Activated CD8-positive, alpha-beta T cell treated with anti-CD3 and anti-CD28 coated beads for 36 hours (primary cell): ENCODE measurements at regions not wholly inside any gene's neighbourhood (a gene's known extent, or its start where the extent isn't known, plus 50 kb on each side); places are given as distances from the start of the nearest gene placed in this dataset.

Experiments used
- ATAC-seq: fragments of 200-7000 bp; cut with Tn5 transposase; one replicate; pipeline ENCODE4 v1.10.0; 2021; ENCODE audit warnings: mild to moderate bottlenecking, moderate library complexity
- CTCF ChIA-PET: fragments of 350-600 bp; sonication (Branson Sonifier 250); formaldehyde crosslinking; loops from one replicate; lab custom pipeline; 2021; ENCODE audit warnings: antibody characterized with exemption; lab: Charles Lee
- POLR2A ChIA-PET: fragments of 350-600 bp; sonication (Branson Sonifier 250); formaldehyde crosslinking; loops from one replicate; lab custom pipeline; 2021; ENCODE audit warnings: antibody characterized with exemption; lab: Charles Lee
- DNase-seq: peaks from one replicate; pipeline ENCODE4 v3.0.0-alpha.2; 2020
- H3K27ac Mint-ChIP-seq: one replicate; pipeline ENCODE4 v1.8.0; 2021; ENCODE audit warnings: mild to moderate bottlenecking, mixed read lengths
- H3K27me3 Mint-ChIP-seq: one replicate; pipeline ENCODE4 v1.8.0; 2021; ENCODE audit warnings: mixed read lengths
- H3K36me3 Mint-ChIP-seq: one replicate; pipeline ENCODE4 v1.8.0; 2021; ENCODE audit warnings: low read depth, mixed read lengths
- H3K4me1 Mint-ChIP-seq: one replicate; pipeline ENCODE4 v1.8.0; 2021; ENCODE audit warnings: low read depth, mixed read lengths
- H3K4me3 Mint-ChIP-seq: one replicate; pipeline ENCODE4 v1.8.0; 2021; ENCODE audit warnings: mild to moderate bottlenecking, moderate library complexity, mixed read lengths
- H3K9me3 Mint-ChIP-seq: one replicate; pipeline ENCODE4 v1.8.0; 2021; ENCODE audit warnings: mixed read lengths
- CTCF ChIP-seq: fragments of 200-600 bp; IDR thresholded peaks from one replicate; pipeline ENCODE4 v1.8.0; 2022; ENCODE audit warnings: antibody characterized with exemption, mild to moderate bottlenecking
- intact Hi-C: fragments of 100-400 bp; cut with micrococcal nuclease; formaldehyde crosslinking; loops from one replicate; pipeline ENCODE4 v1.10.0; 2022

GRCh38 chr4:137384476-137384875 lies 147.8 kb downstream of the PCDH18 start:
- Mint-ChIP-seq H3K36me3 (no peaks in the 10 kb centered on the region), H3K27ac (no peak overlapping the region), H3K4me3 (no peak overlapping the region), H3K4me1 (no peaks in the 10 kb centered on the region), H3K9me3 (peaks cover 6% of the 10 kb centered on the region), H3K27me3 (no peaks in the 10 kb centered on the region)
- ATAC-seq (no peak), DNase-seq (no peak)
- intact Hi-C loops: no loop called here
- TF ChIP-seq CTCF: no peak
- POLR2A ChIA-PET: no interaction called here
- CTCF ChIA-PET: no interaction called here

GRCh38 chr4:137378821-137379220 lies 153.5 kb downstream of the PCDH18 start:
- Mint-ChIP-seq H3K4me3 (no peak overlapping the region), H3K27me3 (no peaks in the 10 kb centered on the region), H3K27ac (no peak overlapping the region), H3K36me3 (no peaks in the 10 kb centered on the region), H3K9me3 (peaks cover 4% of the 10 kb centered on the region), H3K4me1 (no peaks in the 10 kb centered on the region)
- DNase-seq: no peak
- intact Hi-C loops: no loop called here
- ChIA-PET POLR2A (no interaction called here), CTCF (interaction anchor here (0.6 kb wide), 1 partner anchor 40 kb away, joined by 3 read pairs; no protein-coding TSS in a partner anchor)
- no peak for TF ChIP-seq CTCF
- ATAC-seq: no peak

GRCh38 chr4:137378393-137378792 lies 153.9 kb downstream of the PCDH18 start:
- Mint-ChIP-seq H3K4me3 (no peak overlapping the region), H3K4me1 (no peaks in the 10 kb centered on the region), H3K9me3 (peaks cover 4% of the 10 kb centered on the region), H3K27me3 (no peaks in the 10 kb centered on the region), H3K36me3 (no peaks in the 10 kb centered on the region), H3K27ac (no peak overlapping the region)
- intact Hi-C loops: no loop called here
- ATAC-seq (no peak), DNase-seq (no peak)
- POLR2A ChIA-PET: no interaction called here
- CTCF ChIA-PET: interaction anchor here (0.6 kb wide), 1 partner anchor 40 kb away, joined by 3 read pairs; no protein-coding TSS in a partner anchor
- no peak for TF ChIP-seq CTCF

GRCh38 chr4:137376312-137376711 lies 156.0 kb downstream of the PCDH18 start:
- no peaks in the 10 kb centered on the region for H3K4me1 Mint-ChIP-seq
- no peak for DNase-seq
- ATAC-seq: no peak
- no peak overlapping the region for H3K27ac Mint-ChIP-seq
- ChIA-PET POLR2A (no interaction called here), CTCF (no interaction called here)
- H3K36me3 Mint-ChIP-seq: no peaks in the 10 kb centered on the region
- no peak for TF ChIP-seq CTCF
- intact Hi-C loops: no loop called here
- H3K4me3 Mint-ChIP-seq: no peak overlapping the region
- H3K27me3 Mint-ChIP-seq: no peaks in the 10 kb centered on the region
- H3K9me3 Mint-ChIP-seq: peaks cover 4% of the 10 kb centered on the region

GRCh38 chr4:137375111-137375850 lies 157.0 kb downstream of the PCDH18 start:
- DNase-seq (no peak), ATAC-seq (no peak)
- ChIA-PET CTCF (no interaction called here), POLR2A (interaction anchor here (0.7 kb wide), 1 partner anchor 1138 kb away, joined by 3 read pairs; no protein-coding TSS in a partner anchor)
- no peaks in the 10 kb centered on the region for H3K27me3 Mint-ChIP-seq
- H3K27ac Mint-ChIP-seq: no peak overlapping the region
- TF ChIP-seq CTCF: no peak
- no peaks in the 10 kb centered on the region for H3K36me3 Mint-ChIP-seq
- peaks cover 2% of the 10 kb centered on the region for H3K9me3 Mint-ChIP-seq
- no peak overlapping the region for H3K4me3 Mint-ChIP-seq
- intact Hi-C loops: no loop called here
- H3K4me1 Mint-ChIP-seq: no peaks in the 10 kb centered on the region
